ENCODE measurements at regions not wholly inside any gene's neighbourhood (a gene's known extent, or its start where the extent isn't known, plus 50 kb on each side); places are given as distances from the start of the nearest gene placed in this dataset.

DNA sequence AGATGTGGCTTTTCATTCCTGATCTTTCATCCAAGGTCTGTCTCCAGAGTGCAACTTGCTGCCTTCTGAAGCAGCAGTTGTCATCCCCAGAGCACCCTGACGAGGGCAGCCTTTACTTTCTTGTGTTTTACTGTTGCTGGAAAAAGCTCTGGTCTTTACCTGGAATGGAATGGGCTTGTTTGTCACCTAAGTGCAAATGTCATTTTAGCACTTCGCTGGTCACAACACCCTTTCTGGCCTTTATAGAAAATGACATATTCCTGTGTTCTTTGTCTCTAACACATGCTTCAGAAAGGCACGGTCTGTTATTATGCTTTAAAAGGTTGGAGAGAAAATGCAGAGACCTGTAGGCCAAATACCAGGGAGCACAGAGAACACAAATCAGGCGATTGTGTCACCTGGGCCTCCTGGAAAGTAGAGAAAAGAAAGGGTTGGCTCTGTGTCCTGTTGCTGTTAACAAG lies 332.7 kb upstream of the IGFBP7 start:
- TF ChIP-seq, protein P1, sequence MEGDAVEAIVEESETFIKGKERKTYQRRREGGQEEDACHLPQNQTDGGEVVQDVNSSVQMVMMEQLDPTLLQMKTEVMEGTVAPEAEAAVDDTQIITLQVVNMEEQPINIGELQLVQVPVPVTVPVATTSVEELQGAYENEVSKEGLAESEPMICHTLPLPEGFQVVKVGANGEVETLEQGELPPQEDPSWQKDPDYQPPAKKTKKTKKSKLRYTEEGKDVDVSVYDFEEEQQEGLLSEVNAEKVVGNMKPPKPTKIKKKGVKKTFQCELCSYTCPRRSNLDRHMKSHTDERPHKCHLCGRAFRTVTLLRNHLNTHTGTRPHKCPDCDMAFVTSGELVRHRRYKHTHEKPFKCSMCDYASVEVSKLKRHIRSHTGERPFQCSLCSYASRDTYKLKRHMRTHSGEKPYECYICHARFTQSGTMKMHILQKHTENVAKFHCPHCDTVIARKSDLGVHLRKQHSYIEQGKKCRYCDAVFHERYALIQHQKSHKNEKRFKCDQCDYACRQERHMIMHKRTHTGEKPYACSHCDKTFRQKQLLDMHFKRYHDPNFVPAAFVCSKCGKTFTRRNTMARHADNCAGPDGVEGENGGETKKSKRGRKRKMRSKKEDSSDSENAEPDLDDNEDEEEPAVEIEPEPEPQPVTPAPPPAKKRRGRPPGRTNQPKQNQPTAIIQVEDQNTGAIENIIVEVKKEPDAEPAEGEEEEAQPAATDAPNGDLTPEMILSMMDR (IDR thresholded peaks at IDR 0.05; ENCODE audit: low read depth, low read length, poor library complexity, severe bottlenecking): peak; percentile 66
- no peak for TF ChIP-seq EZH2phosphoT487 (IDR thresholded peaks at IDR 0.05; ENCODE audit: borderline replicate concordance, low read length)

Data from DOHH2 (cell line).